HG03558 (cell line): ENCODE measurements at regions not wholly inside any gene's neighbourhood (a gene's known extent, or its start where the extent isn't known, plus 50 kb on each side); places are given as distances from the start of the nearest gene placed in this dataset.

Experiments
- ATAC-seq: cut with Tn5 transposase; IDR thresholded peaks from one replicate; pipeline ENCODE4 v1.9.1; 2021; ENCODE audit warnings: moderate number of reproducible peaks; ENCODE audit not compliant: unreplicated experiment; ENCODE audit errors: extremely low read depth

DNA sequence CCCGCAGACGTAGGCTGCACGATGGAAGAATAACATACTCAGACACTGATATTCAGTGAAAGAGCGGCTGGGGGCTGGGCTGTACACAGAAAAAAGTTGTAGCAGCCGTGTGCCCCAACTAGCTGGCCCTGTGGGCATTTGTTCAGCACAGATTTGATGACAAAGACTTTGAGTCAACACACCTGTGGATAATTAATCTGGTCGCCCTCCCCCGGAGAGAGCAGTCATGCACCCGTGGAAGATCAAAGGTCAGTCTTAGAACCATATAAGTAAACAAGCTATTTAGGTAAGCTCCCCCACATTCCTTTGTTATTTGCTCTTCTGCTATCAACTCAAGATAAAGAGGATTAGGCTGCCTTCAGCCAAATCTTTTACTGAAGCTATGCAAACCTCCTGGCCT lies 148.4 kb upstream of the HMCN1 start:
- ATAC-seq: no peak

- ATAC-seq: no peak
These were observed 152.0 kb upstream of the HMCN1 start for GRCh38 chr1:185581961-185582725.

GRCh38 chr1:185581020-185581419 lies 153.2 kb upstream of the HMCN1 start:
- ATAC-seq: no peak

DNA sequence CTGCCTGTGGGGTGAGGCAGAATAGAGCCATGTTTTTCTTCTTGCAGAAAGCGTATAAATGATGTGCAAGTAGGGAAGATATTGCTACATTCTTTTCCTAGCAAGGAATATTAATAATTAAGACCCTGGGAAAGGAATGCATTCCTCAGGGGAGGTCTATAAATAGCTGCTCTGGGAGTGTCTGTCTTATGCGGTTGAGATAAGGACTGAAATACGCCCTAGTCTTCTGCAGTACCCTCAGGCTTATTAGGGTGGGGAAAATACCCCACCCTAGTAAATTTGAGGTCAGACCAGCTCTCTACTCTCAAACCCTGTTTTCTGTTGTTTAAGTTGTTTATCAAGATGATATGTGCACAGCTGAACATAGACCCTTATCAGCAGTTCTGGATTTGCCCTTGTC lies 155.9 kb upstream of the HMCN1 start:
- no peak for ATAC-seq

- no peak for ATAC-seq
These were observed 159.9 kb upstream of the HMCN1 start for GRCh38 chr1:185574139-185574875.

- no peak for ATAC-seq
These were observed 160.5 kb upstream of the HMCN1 start for GRCh38 chr1:185573677-185574076.

DNA sequence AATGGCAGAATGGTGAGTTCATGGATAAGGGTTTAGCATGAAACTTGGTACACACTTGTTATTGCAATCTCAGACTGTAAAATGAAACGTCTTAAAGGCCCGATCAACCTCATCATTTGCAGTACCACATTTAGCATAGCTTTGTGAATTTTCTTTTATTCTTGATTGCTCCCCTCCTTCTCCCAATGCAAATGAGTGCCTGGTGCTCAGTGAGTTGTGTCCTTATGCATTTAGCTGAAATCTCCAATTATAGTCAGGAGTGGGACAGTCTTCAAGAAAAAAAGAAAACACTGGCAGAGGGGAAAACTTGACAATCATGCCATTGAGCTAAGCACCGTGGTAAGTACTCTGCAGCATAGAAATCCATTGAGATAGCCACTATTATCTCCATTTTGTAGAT lies 161.0 kb upstream of the HMCN1 start:
- no peak for ATAC-seq

GRCh38 chr1:185570962-185571361 lies 163.2 kb upstream of the HMCN1 start:
- no peak for ATAC-seq

DNA sequence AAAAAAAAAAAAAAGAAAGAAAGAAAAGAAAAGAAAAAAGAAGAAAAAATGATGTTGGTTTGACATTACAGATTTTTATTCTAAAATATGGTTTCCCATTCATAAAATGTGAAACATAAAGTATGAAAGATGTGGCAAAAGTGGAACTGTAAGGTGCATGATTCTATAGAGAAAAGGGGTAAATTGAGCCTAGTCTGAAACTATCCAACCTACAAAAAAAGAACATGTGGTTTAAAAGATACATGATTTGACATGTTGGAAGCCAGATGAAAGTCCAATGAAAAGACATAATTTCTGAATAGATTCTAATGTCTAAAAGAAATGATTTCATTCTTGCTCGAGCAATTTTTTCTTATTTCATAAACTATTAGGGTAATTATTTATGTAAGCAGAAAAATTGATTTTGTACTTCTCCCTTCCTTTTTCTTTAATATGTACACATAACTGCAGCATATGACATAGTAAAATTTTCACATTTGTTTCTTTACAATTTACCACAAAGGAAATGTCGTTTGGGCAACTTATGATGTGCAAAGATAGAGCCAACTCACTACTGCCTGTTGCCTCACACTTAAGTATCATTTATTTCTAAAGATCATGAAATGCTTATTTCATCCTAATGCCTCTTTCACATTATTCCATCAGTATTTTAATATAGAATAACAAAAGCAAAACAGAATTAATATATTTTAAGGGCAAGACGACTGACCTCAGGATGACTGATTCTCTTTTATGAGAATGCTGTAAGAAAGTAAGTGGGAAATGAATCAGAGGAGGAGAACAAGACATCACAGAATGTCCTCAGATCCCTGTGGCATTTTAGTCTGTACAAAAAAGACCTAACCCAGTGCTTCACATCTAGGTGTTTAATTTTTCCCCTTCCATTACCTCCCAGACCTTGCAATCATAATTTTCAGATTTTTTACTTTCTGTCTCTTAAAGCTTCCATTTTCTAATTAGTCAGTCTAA lies 165.8 kb upstream of the HMCN1 start:
- no peak for ATAC-seq

DNA sequence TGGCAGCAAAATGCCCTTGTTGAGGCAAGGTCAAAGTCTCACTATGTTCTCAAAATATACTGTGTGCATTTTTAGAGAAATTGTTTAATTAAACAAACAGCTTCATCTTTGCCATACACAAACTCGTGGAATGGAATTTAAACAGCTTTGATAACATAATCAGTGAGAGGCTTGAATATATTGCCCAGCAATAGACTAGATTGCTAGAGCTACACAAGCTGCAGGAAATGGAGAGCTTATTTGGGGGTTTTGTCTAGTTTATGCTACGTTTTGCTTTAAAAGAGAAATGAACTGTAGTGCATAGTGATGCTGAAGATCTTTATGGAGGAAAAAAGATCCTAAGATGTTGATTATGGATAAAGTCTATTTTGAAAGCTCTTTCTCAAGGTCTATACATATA lies 166.8 kb upstream of the HMCN1 start:
- ATAC-seq: no peak

- no peak for ATAC-seq
These were observed 167.2 kb upstream of the HMCN1 start for GRCh38 chr1:185566995-185567394.

- ATAC-seq: no peak
These were observed 168.9 kb upstream of the HMCN1 start for GRCh38 chr1:185565302-185565701.

GRCh38 chr1:185564816-185565215 lies 169.4 kb upstream of the HMCN1 start:
- ATAC-seq: no peak

GRCh38 chr1:185562461-185563359 lies 171.5 kb upstream of the HMCN1 start:
- ATAC-seq: no peak

GRCh38 chr1:185561629-185562028 lies 172.6 kb upstream of the HMCN1 start:
- no peak for ATAC-seq

DNA sequence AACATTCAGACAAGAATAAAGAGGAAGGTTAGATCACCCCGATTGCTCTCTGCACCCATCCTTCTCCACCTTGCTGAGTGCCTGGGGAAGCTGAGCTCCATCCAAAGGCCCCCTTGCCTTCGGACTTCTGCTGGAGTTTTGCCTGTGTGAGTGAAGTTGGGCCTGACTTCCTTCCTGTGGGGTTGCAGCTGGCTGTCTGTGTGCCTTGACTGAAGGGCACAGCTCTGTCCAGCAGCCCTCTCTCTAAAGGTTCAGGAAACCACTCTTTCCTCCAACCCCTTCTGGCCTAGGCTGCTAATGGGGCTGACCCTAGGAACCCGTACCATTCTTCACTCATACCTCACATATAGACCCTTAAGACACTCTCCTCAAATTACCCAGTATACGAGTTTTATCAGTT lies 173.4 kb upstream of the HMCN1 start:
- ATAC-seq: no peak

GRCh38 chr1:185559684-185560331 lies 174.4 kb upstream of the HMCN1 start:
- ATAC-seq: peak; percentile 96

GRCh38 chr1:185559151-185559550 lies 175.0 kb upstream of the HMCN1 start:
- ATAC-seq: no peak

DNA sequence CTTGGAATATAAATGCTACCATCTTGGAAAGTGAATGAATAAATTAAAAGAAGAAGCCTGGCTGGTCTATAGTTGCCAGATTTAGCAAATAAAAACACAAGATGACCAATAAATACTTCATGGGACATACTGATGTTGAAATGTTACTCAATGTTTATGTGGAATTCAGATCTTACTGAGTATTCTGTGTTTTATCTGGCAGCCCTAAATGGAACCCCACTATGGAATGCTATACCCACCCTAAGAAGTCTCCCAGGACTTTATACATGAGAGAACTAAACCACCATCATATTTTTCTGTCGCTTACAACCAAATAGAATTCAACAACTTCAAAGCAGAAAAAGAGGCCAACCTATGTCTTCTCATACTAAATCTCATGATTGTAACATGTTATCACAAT lies 177.6 kb upstream of the HMCN1 start:
- ATAC-seq: no peak
